ENCODE measurements at regions not wholly inside any gene's neighbourhood (a gene's known extent, or its start where the extent isn't known, plus 50 kb on each side); places are given as distances from the start of the nearest gene placed in this dataset.

DNA sequence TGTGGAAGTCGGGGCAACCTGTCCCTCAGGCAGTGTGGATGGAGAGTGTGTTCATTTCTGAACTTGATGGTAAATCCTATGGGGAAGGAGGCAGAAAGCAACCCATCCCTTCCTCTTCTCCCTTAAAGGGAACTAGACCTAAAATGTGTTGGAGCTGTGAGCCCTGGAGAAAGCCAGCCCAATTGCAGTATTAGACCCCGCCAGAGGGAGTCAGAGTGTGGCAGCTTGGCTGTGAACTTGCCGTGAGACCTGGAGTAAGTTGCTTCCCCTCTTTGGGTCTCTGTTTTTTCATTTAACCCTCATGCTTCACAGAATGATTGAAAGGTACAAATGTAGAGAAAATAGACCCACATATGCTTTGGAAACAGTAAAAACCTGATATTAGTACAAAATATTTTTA lies 108.7 kb upstream of the PAK3 start:
- Histone ChIP-seq H3K4me1 (no peaks in the 10 kb centered on the region), H3K27ac (no peak overlapping the region), H3K36me3 (no peaks in the 10 kb centered on the region), H3K4me3 (no peak overlapping the region), H3K9me3 (no peaks in the 10 kb centered on the region), H3K27me3 (no peaks in the 10 kb centered on the region)
- TF ChIP-seq CTCF (IDR thresholded peaks at IDR 0.05), result no peak
- intact Hi-C loops (cut with DNase I), result no loop called here
- DNase-seq (ENCODE audit: low spot score in 2 of 2), result no peak

GRCh38 chrX:110985470-110985869 lies 110.5 kb upstream of the PAK3 start:
- no peak for DNase-seq (ENCODE audit: low spot score in 2 of 2)
- no peak for TF ChIP-seq CTCF (IDR thresholded peaks at IDR 0.05)
- H3K9me3 ChIP-seq, result no peaks in the 10 kb centered on the region
- no peaks in the 10 kb centered on the region for H3K4me1 ChIP-seq
- no peaks in the 10 kb centered on the region for H3K27me3 ChIP-seq
- no peak overlapping the region for H3K27ac ChIP-seq
- no peak overlapping the region for H3K4me3 ChIP-seq
- intact Hi-C loops (cut with DNase I), result no loop called here
- H3K36me3 ChIP-seq, result no peaks in the 10 kb centered on the region

DNA sequence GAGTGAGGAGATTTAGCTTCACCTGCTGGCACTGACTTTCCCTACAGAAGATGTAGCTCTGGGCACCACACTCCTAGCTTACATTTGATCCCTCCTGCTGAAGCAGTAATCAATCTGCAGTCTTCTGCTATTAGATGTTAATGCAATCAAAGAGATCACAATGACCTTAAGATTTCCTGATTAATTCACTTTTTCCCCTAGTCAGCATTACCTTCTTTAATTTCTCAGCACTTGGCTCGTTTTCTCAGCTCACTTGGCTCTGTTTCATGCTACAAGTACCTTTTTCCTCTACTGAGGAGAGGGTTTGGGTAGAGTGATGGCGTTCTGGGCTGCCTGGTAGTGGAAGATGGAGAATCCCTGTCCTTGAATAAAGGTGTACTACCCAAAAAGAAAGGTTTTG lies 113.0 kb upstream of the PAK3 start:
- intact Hi-C loops (cut with DNase I), result no loop called here
- TF ChIP-seq CTCF (IDR thresholded peaks at IDR 0.05), result no peak
- no peaks in the 10 kb centered on the region for H3K27me3 ChIP-seq
- no peak overlapping the region for H3K4me3 ChIP-seq
- no peak for DNase-seq (ENCODE audit: low spot score in 2 of 2)
- no peaks in the 10 kb centered on the region for H3K4me1 ChIP-seq
- no peak overlapping the region for H3K27ac ChIP-seq
- no peaks in the 10 kb centered on the region for H3K9me3 ChIP-seq
- H3K36me3 ChIP-seq, result no peaks in the 10 kb centered on the region

- no peak overlapping the region for H3K27ac ChIP-seq
- no peaks in the 10 kb centered on the region for H3K36me3 ChIP-seq
- intact Hi-C loops (cut with DNase I), result no loop called here
- H3K4me3 ChIP-seq, result no peak overlapping the region
- H3K4me1 ChIP-seq, result no peaks in the 10 kb centered on the region
- no peaks in the 10 kb centered on the region for H3K9me3 ChIP-seq
- no peak for TF ChIP-seq CTCF (IDR thresholded peaks at IDR 0.05)
- no peaks in the 10 kb centered on the region for H3K27me3 ChIP-seq
- no peak for DNase-seq (ENCODE audit: low spot score in 2 of 2)
Observed at GRCh38 chrX:110966839-110967238, 129.2 kb upstream of the PAK3 start.

GRCh38 chrX:110966091-110966454 lies 129.9 kb upstream of the PAK3 start:
- no peak for DNase-seq (ENCODE audit: low spot score in 2 of 2)
- no peaks in the 10 kb centered on the region for H3K27me3 ChIP-seq
- TF ChIP-seq CTCF (IDR thresholded peaks at IDR 0.05), result no peak

GRCh38 chrX:110965409-110966090 lies 130.4 kb upstream of the PAK3 start:
- H3K27ac ChIP-seq, result no peak overlapping the region
- no peaks in the 10 kb centered on the region for H3K4me1 ChIP-seq
- TF ChIP-seq CTCF (IDR thresholded peaks at IDR 0.05), result no peak
- no peak overlapping the region for H3K4me3 ChIP-seq
- intact Hi-C loops (cut with DNase I), result no loop called here
- no peaks in the 10 kb centered on the region for H3K27me3 ChIP-seq
- H3K36me3 ChIP-seq, result no peaks in the 10 kb centered on the region
- no peak for DNase-seq (ENCODE audit: low spot score in 2 of 2)
- no peaks in the 10 kb centered on the region for H3K9me3 ChIP-seq

More at GRCh38 chrX:110966091-110966454, 129.9 kb upstream of the PAK3 start:
- Histone ChIP-seq H3K9me3 (no peaks in the 10 kb centered on the region), H3K27ac (no peak overlapping the region), H3K4me1 (no peaks in the 10 kb centered on the region), H3K4me3 (no peak overlapping the region), H3K36me3 (no peaks in the 10 kb centered on the region)
- intact Hi-C loops (cut with DNase I), result no loop called here
